ENCODE measurements at regions not wholly inside any gene's neighbourhood (a gene's known extent, or its start where the extent isn't known, plus 50 kb on each side); places are given as distances from the start of the nearest gene placed in this dataset.

GRCh38 chr2:120597595-120598193, 138.0 kb upstream of the GLI2 start:
- no peak for TF ChIP-seq RFX5 (IDR thresholded peaks at IDR 0.05; ENCODE audit: low read depth, low read length)
- no peak for TF ChIP-seq POLR2AphosphoS5 (IDR thresholded peaks at IDR 0.05; ENCODE audit: low read length)
- no peak for TF ChIP-seq ESRRA (IDR thresholded peaks at IDR 0.05; ENCODE audit: low read length)
- TF ChIP-seq HDGF (IDR thresholded peaks at IDR 0.05) = no peak
- TF ChIP-seq TAF1 (IDR thresholded peaks at IDR 0.05; ENCODE audit: borderline replicate concordance, low read depth, low read length) = no peak
- TF ChIP-seq MXI1 (IDR thresholded peaks at IDR 0.05; ENCODE audit: low read depth, low read length) = no peak
- TF ChIP-seq EZH2 (IDR thresholded peaks at IDR 0.05; ENCODE audit: borderline replicate concordance, control insufficient read depth, low read depth, low read length) = no peak
- TF ChIP-seq POU2F2 (IDR thresholded peaks at IDR 0.05; ENCODE audit: borderline replicate concordance, low read depth, low read length) = no peak
- no peak for TF ChIP-seq CTCF (IDR thresholded peaks at IDR 0.05 in 2 of 3, conservative IDR thresholded peaks at IDR 0.05 in 1 of 3; ENCODE audit: control insufficient read depth in 2 of 3, extremely low read depth in 1 of 3, insufficient read depth in 1 of 3, low read depth in 3 of 3, low read length in 3 of 3)
- TF ChIP-seq CHD2 (IDR thresholded peaks at IDR 0.05; ENCODE audit: borderline replicate concordance, low read depth, low read length) = no peak
- no peak for TF ChIP-seq EP300 (IDR thresholded peaks at IDR 0.05; ENCODE audit: borderline replicate concordance in 1 of 2, control insufficient read depth in 1 of 2, low read depth in 2 of 2, low read length in 2 of 2)
- no peak for TF ChIP-seq SMARCA5 (IDR thresholded peaks at IDR 0.05)
- no peak for TF ChIP-seq FOS (IDR thresholded peaks at IDR 0.05; ENCODE audit: borderline replicate concordance, extremely low read depth, insufficient read length)
- no peak for TF ChIP-seq POLR2AphosphoS2 (IDR thresholded peaks at IDR 0.05; ENCODE audit: low read depth, low read length)

Data from GM12878 (cell line).